Stimulated activated CD8-positive, alpha-beta memory T cell treated with anti-CD3 and anti-CD28 coated beads, Interleukin-7, amount 100 ng/mL, for 4 hours (primary cell): ENCODE measurements at regions not wholly inside any gene's neighbourhood (a gene's known extent, or its start where the extent isn't known, plus 50 kb on each side); places are given as distances from the start of the nearest gene placed in this dataset.

Experiments used
- DNase-seq, 2 donors: peaks; one replicate each; pipeline ENCODE4 v3.0.0-alpha.2; 2020; ENCODE audit warnings: low read depth in 2 of 2

DNA sequence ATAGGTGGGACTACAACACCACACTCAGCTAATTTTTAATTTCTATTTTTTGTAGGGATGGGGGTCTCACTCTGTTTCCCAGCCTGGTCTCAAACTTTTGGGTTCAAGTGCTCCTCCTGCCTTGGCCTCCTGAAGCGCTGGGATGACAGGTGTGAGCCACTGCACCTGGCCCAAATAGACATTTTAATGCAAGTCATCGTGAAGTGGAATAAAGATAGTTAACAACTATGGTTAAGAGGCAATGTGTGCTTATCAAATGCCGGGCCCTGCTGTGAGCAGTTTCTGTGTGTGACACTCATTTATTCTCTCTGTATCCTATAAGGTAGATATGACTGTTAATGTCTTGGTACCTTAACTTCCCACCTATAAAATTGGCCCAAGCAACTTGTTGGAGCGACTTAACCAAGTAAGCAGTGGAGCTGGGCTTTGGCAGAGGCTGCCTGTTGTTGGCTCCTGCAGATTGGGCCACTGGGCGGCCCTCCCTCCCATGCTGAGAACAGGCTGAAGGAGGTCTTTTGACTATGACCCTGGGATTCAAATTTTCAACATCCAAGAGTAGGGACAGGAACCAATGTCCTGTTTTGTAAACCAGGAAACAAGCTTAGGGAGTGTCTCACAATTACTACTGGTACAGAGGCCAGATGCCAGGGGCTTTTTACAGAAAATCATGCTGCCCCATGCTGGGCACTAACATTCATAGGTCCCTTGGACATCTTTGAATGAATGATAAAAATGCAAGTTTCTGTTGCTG is 450.7 kb downstream of the TSHZ3 start:
- DNase-seq: no peak

DNA sequence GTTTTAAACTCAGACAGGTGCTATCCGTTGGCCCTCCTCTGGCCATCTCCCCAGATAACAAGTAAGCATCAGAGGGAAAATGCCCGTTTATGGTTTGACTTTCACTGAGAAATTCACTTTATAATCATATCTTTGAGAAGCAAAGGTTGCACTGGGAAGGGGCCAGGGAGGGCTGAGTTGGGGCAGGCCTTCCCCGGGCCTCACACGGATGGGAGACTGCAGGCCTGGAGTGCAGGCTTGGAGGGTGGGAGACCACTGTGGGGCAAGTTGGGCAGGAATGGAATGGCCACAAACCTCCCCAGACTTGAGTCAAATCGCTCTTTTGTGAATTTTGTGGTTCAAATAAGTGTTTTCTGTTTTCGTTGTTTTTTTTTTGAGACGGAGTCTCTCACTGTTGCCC is 451.7 kb downstream of the TSHZ3 start:
- no peak for DNase-seq

DNA sequence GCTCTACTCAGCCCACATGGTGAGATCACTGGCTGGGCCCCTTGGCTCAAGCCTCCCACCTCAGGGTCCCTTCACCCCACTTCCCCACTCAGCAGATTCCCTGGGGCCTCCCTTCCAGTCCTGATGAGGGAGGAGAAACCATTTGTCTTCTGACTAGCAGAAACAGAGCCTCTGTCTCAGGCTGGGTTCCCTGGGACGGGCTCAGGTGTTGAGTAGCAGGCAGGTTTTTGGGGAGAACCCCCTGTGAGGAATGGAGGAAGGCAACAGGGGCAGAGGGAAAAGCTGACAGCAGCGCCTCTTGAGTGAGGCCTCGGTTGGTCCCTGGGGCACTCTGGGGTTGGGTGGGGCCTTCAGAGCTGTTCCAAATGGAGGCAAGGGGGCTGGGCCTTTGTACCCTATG is 452.2 kb downstream of the TSHZ3 start:
- no peak for DNase-seq

DNA sequence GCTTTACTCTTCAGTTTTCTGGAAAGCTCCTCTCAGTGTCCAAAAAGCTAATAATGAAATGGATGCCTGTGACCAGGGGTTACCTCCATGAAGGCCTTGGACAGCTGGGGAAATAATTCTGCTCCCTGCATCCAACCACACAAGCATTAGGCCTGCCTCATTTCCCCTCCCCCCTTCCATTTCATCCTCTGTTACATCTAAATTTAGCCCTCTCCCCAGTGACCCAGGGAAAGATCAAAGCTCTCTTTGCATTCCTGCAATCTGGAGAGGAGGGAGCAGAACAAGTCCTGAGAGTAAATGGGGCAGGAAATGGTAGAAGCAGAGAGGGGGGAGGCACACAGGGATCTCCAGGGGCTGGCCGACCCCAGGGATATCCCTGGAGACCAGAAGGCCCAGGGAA is 452.7 kb downstream of the TSHZ3 start:
- DNase-seq: no peak

DNA sequence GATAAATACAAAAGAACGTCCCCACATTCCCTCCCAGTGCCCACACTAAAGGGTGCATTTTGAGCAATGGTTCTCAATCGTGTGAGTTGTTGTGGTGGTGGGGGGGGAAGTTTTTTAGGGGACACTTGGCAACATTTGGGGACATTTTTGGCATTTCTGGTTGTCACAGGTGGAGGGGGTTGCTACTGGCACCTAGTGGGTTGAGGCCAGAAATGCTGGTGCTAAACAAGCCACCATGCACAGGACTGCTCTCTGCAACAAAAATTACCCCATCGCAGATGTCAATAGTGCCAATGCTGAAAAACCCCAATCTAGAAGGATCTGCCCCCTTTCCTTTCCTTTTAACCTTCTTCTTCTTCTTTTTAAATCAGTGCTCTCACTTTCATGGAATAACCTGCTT is 453.3 kb downstream of the TSHZ3 start:
- DNase-seq: no peak

DNA sequence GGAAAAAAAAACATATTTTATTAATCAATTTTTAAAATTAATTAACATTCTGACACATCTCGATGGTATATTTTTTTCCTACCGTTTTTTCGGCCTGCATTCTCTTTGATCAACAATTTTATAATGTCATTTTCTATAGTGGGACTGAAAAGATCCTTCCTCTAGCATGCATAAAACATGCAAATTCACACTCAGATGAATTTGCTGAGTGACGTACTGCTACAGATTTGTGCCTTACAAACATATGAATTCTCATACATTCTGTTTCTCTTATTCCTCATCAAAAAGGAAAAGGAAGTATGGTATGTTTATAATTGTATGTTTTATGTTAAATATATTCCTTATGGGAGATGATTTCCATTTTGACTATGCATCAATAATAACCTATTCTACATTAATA is 458.2 kb downstream of the TSHZ3 start:
- no peak for DNase-seq

DNA sequence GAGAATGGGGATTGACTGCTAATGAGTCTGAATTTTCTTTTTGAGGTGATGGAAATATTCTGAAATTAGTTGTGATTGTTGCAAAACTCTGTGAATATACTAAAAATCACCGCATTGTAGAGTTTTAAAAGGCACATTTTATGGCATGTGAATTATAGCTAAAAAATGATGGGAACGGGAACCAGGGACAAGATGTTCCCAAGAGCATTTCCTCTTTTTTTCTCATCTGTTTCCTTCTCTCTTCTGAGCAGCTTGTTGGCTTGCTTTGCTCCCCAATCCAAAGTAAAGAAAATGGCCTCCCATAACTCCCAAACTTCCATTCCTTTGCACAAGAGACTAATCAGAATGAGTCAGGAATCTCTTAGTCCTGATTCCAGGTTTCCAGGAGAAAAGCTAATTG is 459.2 kb downstream of the TSHZ3 start:
- DNase-seq: no peak

DNA sequence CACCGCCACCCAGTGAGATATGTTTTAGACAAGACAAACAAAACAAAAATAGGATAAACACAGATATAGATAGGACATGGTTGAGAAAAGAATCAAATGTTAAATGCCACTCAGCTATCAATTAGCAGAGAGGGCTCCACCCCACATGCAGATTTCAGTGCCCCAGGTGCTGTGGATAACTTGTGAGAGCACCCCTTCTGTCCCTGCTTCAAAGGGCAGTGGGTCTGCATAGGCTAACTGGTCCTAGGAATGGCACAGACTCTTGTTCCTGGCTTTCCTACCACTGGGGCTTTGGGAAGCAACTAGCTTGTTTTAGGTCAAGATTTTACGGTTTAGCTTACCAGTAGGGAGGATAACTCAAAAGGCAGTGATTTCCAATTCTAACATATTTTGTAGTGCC is 460.3 kb downstream of the TSHZ3 start:
- no peak for DNase-seq

DNA sequence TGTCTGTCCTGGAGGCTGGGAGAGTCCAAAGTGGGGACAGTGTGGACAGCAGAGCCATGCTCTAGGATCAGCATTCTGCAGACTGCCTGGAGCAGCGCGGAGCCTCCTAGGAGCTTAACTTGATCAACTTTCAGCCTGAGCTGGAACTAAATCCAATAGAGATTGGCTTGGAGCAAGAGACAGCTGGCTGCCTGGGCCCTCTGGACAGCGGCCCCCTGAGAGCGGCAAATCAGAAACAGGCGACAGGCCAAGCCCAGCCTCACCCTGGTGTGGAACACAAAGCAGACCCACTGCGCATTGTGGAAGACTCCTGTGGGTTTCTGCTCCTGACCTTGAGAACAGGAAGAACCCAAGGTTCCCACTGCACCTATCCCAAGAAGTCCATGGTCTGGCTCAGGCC is 462.2 kb downstream of the TSHZ3 start:
- no peak for DNase-seq

DNA sequence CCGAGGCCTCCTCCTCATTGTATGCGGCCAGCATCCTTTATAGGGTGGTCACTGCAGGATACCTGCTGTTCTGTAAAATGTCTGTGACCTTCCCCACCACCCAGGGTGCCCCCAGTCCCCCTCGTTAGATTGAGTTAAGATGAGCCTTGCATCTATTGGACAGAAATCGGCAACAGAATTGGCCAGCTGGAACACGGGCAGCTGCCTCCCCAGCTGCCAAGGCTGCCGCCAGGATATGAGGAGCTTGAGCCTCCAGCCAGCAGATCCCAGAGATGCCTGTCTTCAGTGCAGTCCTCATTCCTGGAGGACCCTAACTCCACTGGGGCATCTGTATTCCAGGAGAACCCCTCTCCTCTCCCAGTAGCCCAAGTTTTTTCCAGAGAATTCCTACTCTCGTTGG is 463.0 kb downstream of the TSHZ3 start:
- DNase-seq: no peak

DNA sequence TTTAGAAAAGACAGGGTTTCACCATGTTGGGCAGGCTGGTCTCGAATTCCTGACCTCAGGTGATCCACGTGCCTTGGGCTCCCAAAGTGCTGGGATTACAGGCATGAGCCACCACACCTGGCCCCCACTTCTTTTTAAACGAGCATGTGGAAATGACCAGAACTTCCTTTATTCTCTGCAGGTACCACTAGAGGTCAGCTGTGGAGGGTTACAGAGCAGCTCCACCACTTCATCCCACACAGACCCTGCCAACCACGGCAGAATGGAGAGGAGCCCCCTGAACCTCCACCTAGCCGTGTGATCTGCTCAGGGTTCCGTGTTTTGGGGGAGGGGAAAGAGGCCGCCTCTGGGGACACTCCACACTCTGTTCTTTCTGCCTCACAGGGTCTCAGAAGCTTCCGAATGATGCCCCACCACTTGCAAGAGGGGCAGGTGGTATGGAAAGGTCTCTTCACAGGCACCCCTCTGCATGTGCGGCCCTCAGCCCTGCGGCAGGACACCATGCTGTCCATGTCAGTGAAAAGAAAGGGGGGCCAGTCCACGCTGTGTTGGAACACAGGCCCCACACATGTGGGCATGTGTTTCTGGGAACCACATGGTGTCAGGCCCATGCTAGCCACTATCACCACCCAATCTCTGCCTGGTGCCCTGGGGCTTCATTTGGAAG is 465.0 kb downstream of the TSHZ3 start:
- no peak for DNase-seq

DNA sequence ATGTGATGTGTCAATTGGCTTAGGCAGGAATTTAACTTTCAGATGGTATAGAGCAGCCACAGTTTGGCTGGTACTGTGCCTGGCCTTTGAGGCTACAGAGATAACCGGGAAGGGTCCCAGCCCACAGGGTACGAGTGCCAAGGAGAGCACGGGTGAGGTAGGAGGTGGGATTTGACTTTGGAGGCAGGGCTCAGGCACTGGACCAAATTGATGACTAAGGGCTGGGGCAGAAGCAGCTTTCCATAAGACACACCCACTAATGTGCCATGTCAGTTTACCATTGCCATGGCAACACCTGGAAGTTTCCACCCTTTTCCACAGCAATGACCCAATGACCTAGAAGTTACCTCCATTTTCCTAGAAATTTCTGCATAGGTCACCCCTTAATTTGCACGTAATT is 466.2 kb downstream of the TSHZ3 start:
- no peak for DNase-seq

DNA sequence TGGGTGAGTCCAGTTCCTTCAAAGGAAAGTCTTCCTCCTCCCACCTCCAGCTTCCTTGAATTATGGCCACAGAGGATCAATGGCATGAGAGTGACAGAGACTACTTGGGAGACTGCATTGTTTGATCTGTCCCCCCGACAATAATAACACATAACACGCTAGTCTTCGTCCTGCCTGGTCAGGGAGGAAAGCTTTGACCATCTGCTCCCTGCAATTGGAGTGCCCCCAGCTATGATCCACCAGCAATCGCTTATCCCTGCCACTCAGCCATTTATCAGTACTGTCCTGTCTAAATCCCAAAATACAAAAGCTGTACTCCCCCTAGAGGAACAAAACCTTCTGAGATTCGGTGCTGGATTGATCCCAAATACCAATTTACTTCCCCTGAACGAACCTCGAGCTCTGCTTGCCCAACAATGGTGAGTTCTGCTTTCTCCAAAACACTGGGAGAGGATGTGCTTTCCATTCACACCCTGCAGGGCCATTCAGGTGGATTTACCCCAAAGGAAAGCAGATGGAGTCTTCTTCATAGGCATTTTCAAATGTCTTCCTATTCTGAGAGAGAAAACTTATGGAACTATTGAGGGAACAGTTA is 466.7 kb downstream of the TSHZ3 start:
- no peak for DNase-seq

DNA sequence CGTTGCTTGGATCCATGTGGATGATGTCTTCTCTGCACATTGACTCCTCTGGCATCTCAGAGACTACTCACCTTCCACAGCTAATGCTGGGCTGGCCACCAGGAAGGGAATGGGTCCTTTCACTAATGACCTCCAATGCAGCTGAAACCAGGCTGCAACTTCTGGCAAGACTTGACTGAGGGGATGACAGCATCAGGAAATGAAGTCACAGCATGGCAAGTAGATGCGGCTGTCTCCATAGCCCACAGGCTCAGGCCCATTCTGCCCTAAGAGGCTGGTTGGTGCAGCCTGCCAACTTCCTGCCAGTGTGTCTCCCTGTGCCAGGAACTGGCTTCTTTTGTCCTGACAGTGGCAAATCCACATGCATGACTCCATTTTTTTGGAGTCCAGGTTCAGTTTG is 467.3 kb downstream of the TSHZ3 start:
- no peak for DNase-seq

DNA sequence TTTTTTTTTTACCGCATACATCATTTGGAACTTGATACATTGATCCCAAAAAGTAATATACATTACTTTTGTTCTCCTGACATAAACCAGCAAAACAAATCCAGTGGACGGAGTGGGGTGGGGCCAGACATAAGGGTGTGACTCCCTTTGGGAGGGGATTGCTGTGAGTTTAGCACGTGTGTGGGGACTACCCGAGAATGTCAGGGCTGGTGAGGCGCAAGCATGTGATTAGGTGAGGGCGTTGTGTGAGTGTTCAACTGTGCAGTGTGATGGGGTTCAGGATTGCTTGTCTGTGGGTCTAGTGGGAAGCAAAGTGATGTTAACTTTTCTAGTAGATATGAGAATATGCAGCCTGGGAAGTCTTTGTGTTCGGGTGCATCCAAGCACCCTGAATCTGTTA is 468.0 kb downstream of the TSHZ3 start:
- DNase-seq: no peak

DNA sequence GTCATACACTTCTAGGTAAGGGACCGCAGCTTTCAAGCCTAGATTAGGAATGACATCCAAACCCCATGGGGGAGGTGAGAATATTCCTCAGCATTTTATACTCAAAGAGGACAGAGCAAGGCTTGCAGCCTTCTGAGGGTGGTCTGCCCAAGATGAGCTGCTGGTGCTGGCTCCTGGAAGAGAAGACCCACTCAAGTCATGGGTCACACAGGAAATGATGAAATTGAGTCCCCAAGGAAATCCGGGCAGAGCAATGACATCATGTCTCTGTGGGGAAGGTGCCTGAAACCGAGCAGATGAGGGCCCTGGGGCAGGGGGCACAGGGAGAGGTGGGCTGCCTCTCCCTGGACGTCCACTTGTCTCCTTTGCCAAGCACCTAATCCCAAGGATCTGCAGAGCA is 468.7 kb downstream of the TSHZ3 start:
- DNase-seq: no peak

DNA sequence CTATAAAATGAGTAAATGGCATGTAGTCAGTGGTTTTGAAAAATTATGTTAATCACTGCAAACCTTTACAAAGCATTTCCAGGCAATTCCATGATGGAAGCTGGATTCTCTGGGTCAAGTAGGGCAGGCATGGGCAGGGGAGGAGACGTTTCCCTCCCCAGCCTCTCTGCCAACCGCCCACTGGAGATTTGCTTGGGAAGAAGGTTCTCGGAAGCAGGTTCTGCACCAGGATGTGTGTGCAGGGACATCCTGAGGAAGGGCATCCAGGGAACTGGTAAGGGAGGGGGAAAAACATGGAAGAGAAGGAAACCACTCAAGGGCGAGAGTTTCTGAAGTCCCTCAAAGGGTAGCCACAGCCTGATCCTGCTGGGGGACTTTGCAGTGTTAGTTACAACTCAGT is 469.1 kb downstream of the TSHZ3 start:
- no peak for DNase-seq

DNA sequence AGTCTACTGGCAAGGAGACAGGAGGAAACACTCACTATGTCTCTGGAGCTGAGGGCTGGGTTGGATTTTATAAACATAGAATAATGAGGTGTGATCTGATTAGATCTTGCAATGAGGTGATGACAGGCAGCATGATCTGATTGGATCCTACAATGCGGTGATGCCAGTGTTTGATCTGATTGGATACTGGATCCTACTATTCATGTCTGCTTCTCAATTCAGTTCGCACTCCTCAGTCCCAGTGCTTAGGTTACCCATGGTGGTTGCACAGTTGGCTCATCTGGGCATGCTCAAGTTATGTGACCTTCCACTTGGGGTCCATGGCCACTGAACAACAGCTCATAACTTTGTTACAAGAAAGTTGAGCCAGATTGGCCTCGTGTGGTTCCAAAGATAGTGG is 469.5 kb downstream of the TSHZ3 start:
- DNase-seq: no peak

DNA sequence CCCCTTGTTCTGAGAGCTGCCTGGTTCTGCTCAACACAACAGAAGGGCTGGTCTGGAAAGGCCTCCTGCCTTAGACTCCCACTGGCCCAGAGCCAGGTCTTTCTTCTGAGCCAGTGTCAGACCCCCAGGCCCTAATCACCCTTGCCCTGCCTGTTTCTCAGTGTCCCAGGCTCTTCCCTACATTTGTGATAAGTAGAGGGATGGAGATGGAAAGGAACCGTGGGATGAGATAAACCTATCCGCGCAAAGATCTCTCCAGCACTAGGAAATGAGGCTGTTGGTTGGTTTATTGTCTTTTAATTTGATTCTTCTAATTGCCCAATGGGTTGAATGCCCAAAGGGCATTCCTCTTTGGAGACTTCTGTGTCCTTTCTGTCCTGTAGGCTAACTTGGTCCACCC is 470.0 kb downstream of the TSHZ3 start:
- no peak for DNase-seq

DNA sequence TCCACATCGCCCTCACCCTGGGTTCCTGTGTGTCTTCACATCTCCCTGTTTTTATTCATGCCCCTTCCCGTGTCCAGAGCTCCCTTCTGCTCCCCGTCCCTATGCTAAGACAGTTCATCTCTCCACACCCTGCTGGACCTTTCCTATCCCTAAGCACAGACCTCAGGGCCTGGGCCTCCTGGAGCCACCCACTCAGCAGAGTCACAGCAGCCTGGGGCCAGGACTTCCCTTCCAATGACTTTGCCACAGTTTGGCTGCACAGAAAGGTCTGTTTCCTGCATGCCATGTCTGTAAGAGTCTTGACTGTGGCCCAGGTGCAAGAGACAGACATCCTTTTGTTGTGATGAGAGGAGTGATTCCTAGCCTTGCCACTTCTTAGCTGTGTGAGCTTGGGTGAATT is 470.7 kb downstream of the TSHZ3 start:
- no peak for DNase-seq

DNA sequence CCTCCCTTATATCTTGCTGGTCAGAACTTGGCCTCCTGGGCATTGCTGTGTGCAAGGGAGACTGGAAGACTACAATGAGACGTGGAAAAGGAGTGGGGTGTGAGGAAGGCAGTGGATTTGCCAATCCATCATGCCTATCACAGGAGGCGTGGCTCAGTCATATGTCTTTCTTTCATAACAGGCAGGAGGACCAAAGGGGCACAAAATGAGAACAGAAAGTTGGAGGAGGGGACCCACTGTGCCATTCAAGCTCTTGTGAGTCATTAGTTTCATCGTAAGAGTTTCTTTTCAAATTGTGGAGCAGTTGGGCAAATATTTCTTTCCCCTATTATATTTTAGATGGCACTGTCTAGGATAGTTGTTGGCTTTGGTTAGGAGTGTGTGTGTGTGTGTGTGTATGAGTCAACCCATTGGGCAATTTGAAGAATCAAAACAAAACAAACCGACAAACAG is 471.5 kb downstream of the TSHZ3 start:
- DNase-seq: no peak

DNA sequence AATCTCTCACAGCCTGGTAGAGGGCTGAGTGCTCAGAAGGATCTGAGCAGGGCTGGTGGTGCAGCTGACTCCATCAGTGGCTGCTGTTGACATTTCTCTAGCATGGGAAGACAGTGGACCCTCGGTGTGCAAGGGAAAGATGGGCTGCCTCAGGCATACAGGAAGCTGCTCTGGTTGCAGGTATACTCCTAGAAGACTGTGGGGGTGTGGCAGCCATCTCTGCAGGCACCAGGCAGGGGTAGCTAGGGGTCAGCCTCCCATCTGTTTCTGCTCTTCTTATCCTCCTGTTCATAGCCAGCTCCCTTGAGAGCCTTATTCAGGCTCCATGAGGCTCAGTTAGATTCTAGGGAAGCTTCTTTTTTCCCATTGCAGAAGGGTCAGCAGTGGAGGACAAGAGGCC is 475.5 kb downstream of the TSHZ3 start:
- DNase-seq: no peak

DNA sequence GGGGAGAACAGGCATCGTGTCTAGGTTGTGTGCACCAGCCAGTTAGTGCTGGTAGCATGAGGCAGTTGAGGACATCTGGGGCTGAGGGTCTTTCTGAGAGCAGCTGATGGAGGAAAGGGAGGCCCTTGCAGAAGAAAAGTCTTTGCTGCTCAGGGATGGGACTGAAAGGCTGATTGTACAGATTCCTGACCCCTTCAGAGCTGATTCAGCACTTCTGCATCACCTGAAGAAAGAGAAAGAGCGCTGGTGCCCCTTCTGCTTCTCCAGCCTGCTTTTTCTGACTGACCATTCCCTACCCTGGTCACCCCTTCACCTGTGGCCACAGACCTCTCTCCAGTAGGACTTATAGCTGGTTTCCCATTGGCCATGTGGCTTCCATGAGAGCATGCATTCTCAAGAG is 476.2 kb downstream of the TSHZ3 start:
- DNase-seq: no peak
